ENCODE measurements at regions not wholly inside any gene's neighbourhood (a gene's known extent, or its start where the extent isn't known, plus 50 kb on each side); places are given as distances from the start of the nearest gene placed in this dataset.

DNA sequence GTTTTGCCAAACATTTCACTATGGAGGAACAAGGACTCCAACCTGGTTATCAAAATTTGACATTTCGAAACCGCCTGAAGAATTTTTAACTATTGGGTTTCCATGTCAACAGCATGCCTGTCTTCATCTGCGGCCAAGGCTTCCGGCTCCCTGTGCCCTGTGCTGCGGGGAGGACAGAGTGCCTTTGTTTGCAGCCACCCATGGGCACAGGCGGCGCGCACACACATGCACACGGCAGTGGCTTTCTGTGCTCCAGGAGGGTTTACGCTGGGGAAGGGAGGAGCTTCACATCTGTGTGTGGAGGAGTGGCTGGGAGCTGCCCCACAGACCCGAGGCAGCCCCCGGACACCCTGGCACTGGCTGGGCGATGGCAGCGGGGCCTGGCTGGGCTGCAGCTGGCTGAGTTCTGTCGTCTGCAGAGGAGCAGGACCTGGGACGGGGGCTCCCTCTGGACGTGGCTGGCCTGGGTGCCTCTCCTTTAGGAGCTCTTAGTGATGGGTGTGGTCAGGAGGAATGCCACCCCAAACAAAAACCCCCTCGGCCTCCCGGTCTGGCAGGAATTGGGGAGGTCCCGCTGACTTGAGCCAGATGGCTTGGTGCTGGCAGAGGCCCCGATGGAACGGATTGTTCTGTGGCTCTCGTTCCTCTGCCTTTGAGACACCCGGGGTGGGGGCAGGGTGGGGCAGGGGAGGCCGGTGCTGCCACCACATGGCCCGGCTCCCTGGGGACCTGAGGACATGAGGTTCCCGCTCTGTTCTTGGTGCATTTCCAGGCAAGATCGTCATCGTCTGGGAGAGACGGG lies 1290.9 kb downstream of the BRD1 start:
- Histone ChIP-seq H3K4me2 (replicated peaks; ENCODE audit: low read depth, low read length, poor library complexity, severe bottlenecking) (no peak overlapping the region), H3K27ac (ENCODE audit: low read length in 2 of 2) (no peak overlapping the region), H4K20me1 (ENCODE audit: control insufficient read depth, insufficient read depth, low read length, poor library complexity, severe bottlenecking) (no peaks in the 10 kb centered on the region), H3K36me3 (replicated peaks in 1 of 2; ENCODE audit: control extremely low read depth in 1 of 2, control insufficient read depth in 1 of 2, extremely low read depth in 1 of 2, insufficient read depth in 2 of 2, low read length in 1 of 2) (no peaks in the 10 kb centered on the region), H3K4me3 (ENCODE audit: control extremely low read depth in 1 of 5, extremely low read depth in 1 of 5, insufficient read depth in 1 of 5, low read depth in 2 of 5, low read length in 4 of 5) (no peak overlapping the region), H3K79me2 (ENCODE audit: control insufficient read depth, insufficient read depth, low read length) (no peaks in the 10 kb centered on the region), H2AFZ (ENCODE audit: insufficient read depth, low read depth, low read length, poor library complexity, severe bottlenecking) (no peak overlapping the region), H3K9me3 (ENCODE audit: control extremely low read depth in 1 of 3, control insufficient read depth in 2 of 3, insufficient read depth in 1 of 3, low read length in 2 of 3) (peaks cover 0 to 7% (median 0%) of the 10 kb centered on the region in 3 donors), H3K27me3 (replicated peaks in 1 of 4; ENCODE audit: control extremely low read depth in 1 of 4, control insufficient read depth in 3 of 4, insufficient read depth in 4 of 4, low read length in 3 of 4) (no peaks in the 10 kb centered on the region), H3K4me1 (ENCODE audit: control insufficient read depth in 2 of 2, insufficient read depth in 2 of 2, low read length in 2 of 2) (no peaks in the 10 kb centered on the region), H3K9ac (ENCODE audit: low read length) (no peak overlapping the region)
- intact Hi-C loops (cut with micrococcal nuclease): no loop called here
- TF ChIP-seq, protein P1, sequence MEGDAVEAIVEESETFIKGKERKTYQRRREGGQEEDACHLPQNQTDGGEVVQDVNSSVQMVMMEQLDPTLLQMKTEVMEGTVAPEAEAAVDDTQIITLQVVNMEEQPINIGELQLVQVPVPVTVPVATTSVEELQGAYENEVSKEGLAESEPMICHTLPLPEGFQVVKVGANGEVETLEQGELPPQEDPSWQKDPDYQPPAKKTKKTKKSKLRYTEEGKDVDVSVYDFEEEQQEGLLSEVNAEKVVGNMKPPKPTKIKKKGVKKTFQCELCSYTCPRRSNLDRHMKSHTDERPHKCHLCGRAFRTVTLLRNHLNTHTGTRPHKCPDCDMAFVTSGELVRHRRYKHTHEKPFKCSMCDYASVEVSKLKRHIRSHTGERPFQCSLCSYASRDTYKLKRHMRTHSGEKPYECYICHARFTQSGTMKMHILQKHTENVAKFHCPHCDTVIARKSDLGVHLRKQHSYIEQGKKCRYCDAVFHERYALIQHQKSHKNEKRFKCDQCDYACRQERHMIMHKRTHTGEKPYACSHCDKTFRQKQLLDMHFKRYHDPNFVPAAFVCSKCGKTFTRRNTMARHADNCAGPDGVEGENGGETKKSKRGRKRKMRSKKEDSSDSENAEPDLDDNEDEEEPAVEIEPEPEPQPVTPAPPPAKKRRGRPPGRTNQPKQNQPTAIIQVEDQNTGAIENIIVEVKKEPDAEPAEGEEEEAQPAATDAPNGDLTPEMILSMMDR (IDR thresholded peaks at IDR 0.05): no peak
- TF ChIP-seq EZH2 (IDR thresholded peaks at IDR 0.05; ENCODE audit: borderline replicate concordance, insufficient read depth, low read depth, low read length, poor library complexity, severe bottlenecking): no peak
- no peaks in the 10 kb centered on the region for H3K4me1 Mint-ChIP-seq
- CTCF ChIA-PET: no interaction called here
- no peaks in the 10 kb centered on the region for H3K9me3 Mint-ChIP-seq (ENCODE audit: insufficient read depth)
- 91% methylated on average over 27 of the region's 30 CpGs for WGBS (ENCODE audit: insufficient coverage)
- peaks cover 3% of the 10 kb centered on the region for H3K27me3 Mint-ChIP-seq
- H3K4me3 Mint-ChIP-seq: no peak overlapping the region
- POLR2A ChIA-PET: no interaction called here
- DNase-seq: no peak
- ATAC-seq (ENCODE audit: low read depth): no peak
- no peak overlapping the region for H3K27ac Mint-ChIP-seq

DNA sequence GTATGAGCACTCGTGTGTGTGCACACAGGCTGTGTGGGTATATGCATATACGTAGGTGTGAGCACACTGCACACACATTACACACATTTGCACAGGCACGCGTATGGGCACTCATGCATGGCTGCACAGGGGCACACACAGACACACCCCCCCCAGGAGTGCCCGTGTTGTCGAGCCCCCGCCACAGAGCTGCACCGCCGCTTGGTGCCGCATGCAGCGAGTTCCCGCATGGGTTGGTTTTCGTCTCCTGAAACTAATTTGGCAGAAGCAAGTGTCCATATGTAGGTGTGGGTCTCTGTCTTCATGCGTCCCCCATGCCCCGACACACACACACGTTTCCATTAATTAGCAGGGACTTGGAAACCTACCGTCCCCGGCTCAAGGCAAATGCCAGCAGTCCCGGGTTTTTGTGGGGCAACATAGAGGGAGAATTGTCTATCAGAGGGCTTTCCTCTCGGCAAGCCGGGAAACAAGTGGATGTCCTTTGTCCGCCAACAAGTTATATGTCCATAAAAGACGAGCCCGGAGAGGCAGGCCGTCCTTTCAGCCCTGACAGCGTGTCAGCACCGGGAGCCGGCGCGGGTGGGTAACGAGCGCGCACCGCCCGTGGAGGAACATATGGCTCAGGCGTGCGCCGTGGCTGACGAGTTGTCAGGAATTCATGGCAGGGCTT lies 1291.7 kb downstream of the BRD1 start:
- Histone ChIP-seq H3K79me2 (ENCODE audit: control insufficient read depth, insufficient read depth, low read length) (no peaks in the 10 kb centered on the region), H3K36me3 (replicated peaks in 1 of 2; ENCODE audit: control extremely low read depth in 1 of 2, control insufficient read depth in 1 of 2, extremely low read depth in 1 of 2, insufficient read depth in 2 of 2, low read length in 1 of 2) (no peaks in the 10 kb centered on the region), H3K27ac (ENCODE audit: low read length in 2 of 2) (no peak overlapping the region), H3K4me3 (ENCODE audit: control extremely low read depth in 1 of 5, extremely low read depth in 1 of 5, insufficient read depth in 1 of 5, low read depth in 2 of 5, low read length in 4 of 5) (no peak overlapping the region), H4K20me1 (ENCODE audit: control insufficient read depth, insufficient read depth, low read length, poor library complexity, severe bottlenecking) (no peaks in the 10 kb centered on the region), H3K9ac (ENCODE audit: low read length) (no peak overlapping the region), H3K27me3 (replicated peaks in 1 of 4; ENCODE audit: control extremely low read depth in 1 of 4, control insufficient read depth in 3 of 4, insufficient read depth in 4 of 4, low read length in 3 of 4) (no peaks in the 10 kb centered on the region), H3K9me3 (ENCODE audit: control extremely low read depth in 1 of 3, control insufficient read depth in 2 of 3, insufficient read depth in 1 of 3, low read length in 2 of 3) (peaks cover 0 to 5% (median 0%) of the 10 kb centered on the region in 3 donors), H3K4me2 (replicated peaks; ENCODE audit: low read depth, low read length, poor library complexity, severe bottlenecking) (no peak overlapping the region), H3K4me1 (ENCODE audit: control insufficient read depth in 2 of 2, insufficient read depth in 2 of 2, low read length in 2 of 2) (no peaks in the 10 kb centered on the region), H2AFZ (ENCODE audit: insufficient read depth, low read depth, low read length, poor library complexity, severe bottlenecking) (no peak overlapping the region)
- POLR2A ChIA-PET: no interaction called here
- no peak for TF ChIP-seq EZH2 (IDR thresholded peaks at IDR 0.05; ENCODE audit: borderline replicate concordance, insufficient read depth, low read depth, low read length, poor library complexity, severe bottlenecking)
- TF ChIP-seq, protein P1 (IDR thresholded peaks at IDR 0.05): no peak
- 95% methylated on average over 32 of the region's 39 CpGs for WGBS (ENCODE audit: insufficient coverage)
- Mint-ChIP-seq H3K4me3 (no peak overlapping the region), H3K4me1 (no peaks in the 10 kb centered on the region), H3K27ac (no peak overlapping the region), H3K27me3 (peaks cover 3% of the 10 kb centered on the region), H3K9me3 (ENCODE audit: insufficient read depth) (no peaks in the 10 kb centered on the region)
- CTCF ChIA-PET: no interaction called here
- no peak for ATAC-seq (ENCODE audit: low read depth)
- DNase-seq: no peak
- intact Hi-C loops (cut with micrococcal nuclease): no loop called here
